ENCODE measurements at regions not wholly inside any gene's neighbourhood (a gene's known extent, or its start where the extent isn't known, plus 50 kb on each side); places are given as distances from the start of the nearest gene placed in this dataset.

GRCh38 chr12:65598688-65599087 lies 225.6 kb upstream of the HMGA2 start:
- no peak for DNase-seq

DNA sequence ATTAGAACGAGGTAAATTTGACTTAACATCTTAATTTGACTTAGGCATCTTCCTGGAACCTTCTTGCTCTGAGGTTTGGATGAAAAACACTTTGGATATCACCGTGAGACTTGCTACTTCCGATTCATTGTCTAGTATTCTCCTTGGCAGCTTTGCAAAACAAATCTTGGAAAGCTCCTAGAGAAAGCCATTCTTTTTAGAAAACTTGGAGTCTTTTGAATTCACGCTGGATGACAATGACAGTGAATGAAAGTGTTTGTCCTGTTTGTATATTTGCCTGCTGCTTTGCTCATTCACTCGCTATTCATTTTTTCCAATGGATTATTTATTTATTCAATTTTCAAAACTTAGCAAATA lies 222.1 kb upstream of the HMGA2 start:
- DNase-seq, result no peak

DNA sequence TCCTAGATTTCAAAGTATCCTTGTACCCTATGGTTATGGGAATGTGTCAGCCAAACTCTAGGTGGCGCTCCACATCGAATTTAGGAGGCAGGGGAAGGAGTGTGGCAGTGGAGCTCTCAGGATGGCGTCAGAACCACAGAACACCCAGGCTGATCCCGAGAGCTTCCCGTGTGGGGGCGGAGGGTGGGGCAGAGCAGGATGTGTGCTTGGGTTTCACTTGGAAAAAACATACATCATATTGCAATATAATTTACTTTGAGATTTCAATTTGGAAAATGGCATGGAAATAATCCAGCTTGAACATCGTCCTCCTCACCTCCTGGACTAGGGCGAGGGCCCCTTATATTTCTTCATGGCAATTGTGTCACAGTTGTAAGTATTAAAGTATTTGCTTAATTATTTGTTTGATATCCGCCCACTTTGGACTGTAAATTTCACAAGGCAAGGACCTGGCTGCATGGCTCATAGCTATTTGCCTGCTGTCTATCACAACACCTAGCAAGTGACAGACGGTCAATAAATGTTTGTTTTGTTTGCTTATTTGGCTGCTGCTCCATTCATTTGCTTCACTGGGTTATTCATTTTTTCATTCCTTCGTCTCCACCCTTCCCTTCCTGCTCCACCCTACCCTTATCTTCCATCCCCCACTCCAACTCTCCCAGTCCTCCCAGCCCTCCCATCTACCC lies 221.5 kb upstream of the HMGA2 start:
- DNase-seq, result peak; percentile 92

GRCh38 chr12:65603438-65604351 lies 220.6 kb upstream of the HMGA2 start:
- DNase-seq, result peak; percentile 74

DNA sequence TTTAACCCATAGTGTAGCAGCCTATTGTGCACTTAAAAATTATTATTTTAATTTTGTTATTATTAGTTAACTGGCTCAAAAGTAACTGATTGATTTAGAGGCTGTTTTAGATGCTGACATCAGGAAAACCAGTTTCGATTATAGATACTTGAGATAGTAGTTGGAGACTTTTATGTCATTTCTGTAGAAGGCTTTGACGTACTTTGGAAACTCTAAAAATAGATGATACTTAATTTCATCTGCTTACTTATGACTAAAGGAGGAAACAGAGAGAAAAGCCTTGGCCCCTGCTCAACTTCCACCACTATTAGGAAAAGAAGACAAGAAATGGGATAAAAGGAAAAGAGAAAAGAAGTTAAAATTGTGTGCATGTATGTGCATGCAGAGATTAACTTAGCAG lies 219.3 kb upstream of the HMGA2 start:
- DNase-seq, result no peak

DNA sequence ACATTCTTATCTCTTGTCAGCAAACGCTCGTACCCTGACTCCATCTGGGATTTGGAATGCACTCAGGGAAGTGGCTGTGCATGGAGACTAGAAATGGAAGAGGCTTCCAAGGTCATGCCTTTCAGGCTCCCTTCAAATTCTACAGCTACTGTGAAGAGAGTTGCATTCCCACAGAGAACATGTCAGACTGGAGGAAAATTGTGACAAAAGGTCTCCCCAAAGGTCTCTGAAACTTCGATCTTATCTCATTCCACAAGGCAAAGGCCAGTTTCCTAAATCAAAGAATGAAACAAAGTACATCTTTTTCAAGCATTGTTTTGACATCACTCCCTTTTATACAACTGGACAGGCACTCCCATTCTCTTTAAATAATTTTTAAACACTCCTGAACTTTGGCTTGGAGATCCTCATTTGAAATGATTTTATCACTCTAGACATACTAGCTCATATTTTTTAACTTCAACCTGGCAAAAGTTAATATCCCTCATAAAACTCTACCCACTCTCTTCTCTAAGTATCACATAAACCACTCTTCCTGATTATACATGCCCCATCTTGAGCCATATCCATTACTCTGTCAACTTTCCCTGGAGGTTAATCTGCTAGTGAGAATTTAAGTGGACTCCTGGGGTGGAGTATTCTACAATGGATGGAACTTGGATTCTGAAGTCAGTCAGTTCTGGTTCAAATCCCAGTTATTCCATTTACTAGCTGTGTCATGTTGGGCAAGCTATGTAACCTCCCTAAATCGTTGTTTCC lies 218.1 kb upstream of the HMGA2 start:
- DNase-seq, result no peak

DNA sequence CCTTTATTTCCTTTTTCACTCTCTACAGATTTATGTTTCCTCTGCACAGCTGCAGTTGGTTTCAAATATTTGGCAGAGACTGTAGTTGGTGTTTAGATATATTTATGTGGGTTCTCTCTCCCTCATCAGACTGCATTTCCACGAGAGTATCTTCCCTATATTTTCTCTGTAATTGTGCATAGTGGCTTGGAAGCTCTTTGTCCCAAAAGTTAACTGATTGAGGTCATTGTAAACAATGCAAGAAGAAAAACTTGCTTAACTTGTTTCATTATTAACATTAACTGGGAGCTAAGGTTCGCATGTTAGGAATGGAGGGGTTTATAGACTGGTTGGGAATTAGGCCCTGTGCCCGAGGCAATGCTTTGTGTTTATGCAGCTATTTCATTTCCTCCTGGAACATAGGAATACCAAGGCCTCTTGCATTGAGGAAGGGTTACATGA lies 216.9 kb upstream of the HMGA2 start:
- no peak for DNase-seq

- DNase-seq, result no peak
Observed at GRCh38 chr12:65608319-65608916, 215.9 kb upstream of the HMGA2 start.

GRCh38 chr12:65609359-65609771 lies 214.9 kb upstream of the HMGA2 start:
- DNase-seq, result no peak

DNA sequence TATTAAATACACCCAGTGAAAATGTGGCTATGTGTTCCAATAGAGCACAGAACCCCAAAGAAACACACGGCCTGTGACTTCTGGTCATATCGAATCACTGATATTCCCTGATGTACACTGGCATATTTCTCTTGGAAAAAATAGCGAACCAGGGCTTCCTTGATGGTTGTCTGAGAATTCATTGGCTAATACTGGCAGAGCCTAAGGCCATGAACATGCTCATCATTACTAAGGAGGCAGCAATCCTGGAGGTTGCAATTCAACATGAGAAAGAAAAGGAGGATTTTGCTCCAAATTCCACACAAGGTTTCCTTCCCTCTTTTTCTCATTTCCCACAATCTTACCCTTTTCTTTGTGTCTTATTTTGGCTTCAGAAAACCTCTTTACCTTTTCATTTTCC lies 212.9 kb upstream of the HMGA2 start:
- no peak for DNase-seq

- no peak for DNase-seq
Observed at GRCh38 chr12:65612440-65612839, 211.8 kb upstream of the HMGA2 start.

GRCh38 chr12:65613692-65614091 lies 210.6 kb upstream of the HMGA2 start:
- DNase-seq, result no peak

- no peak for DNase-seq
Observed at GRCh38 chr12:65614259-65614889, 209.9 kb upstream of the HMGA2 start.

DNA sequence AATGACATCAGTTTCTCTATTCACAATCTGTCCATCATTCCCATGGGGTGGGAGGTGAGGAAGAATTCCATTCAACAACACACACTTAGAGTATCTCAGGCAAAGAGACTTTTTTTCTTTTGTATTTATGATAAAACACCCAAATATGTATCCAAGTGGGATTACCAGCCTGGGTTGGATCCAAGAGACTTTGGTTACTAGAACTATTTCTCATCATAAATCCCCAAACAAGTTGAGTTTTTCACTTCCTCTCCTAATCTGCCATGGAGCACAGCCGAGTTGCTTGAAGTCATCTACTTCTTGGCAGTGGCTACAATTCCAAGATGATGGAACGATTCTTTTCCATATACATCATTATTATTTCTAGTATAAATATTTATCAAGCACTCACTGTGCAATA lies 209.2 kb upstream of the HMGA2 start:
- peak; percentile 67 for DNase-seq

DNA sequence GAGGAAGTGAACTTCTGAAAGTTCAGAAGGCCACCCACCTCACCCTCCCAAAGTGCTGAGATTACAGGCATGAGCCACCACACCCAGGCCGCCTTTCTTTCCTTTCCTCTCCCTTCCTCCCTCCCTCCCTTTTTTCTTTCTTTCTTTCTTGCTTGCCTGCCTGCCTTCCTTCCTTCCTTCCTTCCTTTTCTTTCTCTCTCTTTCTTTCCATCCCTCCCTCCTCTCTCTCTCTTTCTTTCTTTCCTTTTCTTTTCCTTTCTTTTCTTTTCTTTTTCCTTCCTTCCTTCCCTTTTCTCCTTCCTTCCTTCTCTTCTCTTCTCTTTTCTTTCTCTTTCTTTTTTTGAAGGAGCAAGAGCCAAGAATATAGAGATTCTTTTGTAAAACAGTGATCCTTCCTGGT lies 208.3 kb upstream of the HMGA2 start:
- no peak for DNase-seq

GRCh38 chr12:65618588-65618987 lies 205.7 kb upstream of the HMGA2 start:
- no peak for DNase-seq

GRCh38 chr12:65619018-65619417 lies 205.3 kb upstream of the HMGA2 start:
- no peak for DNase-seq

- no peak for DNase-seq
Observed at GRCh38 chr12:65620046-65620445, 204.2 kb upstream of the HMGA2 start.

DNA sequence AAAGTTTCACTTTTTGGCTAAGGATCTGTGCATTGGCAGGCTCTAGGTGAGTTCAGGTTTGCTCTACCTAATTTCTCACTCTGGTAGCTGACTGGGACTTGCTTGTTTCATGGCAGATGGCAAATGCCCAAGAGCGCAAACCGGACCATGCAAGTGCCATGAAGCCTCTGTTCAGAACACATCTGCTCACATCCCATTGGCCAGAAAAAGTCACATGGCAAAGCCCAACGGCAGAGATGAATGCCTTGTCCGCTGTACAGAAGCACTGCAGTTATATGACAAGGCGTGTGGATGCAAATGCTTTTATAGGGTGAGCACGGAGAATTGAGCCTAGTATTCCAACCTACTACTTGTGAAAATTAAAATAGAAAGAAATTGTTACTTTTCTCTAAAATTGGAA lies 202.2 kb upstream of the HMGA2 start:
- no peak for DNase-seq

GRCh38 chr12:65623507-65623906 lies 200.8 kb upstream of the HMGA2 start:
- no peak for DNase-seq

DNA sequence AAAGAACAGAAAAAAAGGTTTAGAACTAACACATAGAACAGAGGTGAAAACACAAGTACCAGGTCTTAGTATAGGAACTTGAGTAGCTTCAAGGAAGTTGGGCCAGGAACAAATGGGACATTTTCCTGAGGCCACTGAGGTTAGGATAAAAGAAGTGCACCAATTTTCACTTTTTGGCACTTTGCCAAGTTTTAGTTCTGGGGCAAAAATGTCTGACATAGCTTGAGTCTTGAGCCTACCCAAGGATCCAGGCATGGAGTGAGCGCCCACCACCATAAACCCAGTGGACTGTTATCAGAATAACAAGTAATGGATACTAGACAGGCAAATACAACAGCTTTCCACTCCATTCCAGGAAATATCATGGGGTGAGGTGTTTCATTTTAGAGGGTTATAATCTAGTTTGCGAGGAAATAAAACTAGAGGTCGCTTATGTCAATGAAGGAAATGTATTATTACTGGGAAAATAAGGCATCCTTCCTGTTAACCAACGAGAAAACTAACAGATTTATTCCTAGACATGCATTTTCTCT lies 199.7 kb upstream of the HMGA2 start:
- DNase-seq, result no peak

GRCh38 chr12:65628061-65628460 lies 196.2 kb upstream of the HMGA2 start:
- DNase-seq, result no peak
